Activated T-helper 2 cell treated with anti-CD3 and anti-CD28 coated beads, Interferon-gamma antibody, Interleukin-2, Interleukin-4, amounts not matched to agents 10 μg/mL and 5 μg/mL and 100 μg/mL, durations not matched to agents 14 hours and 24 hours and 36 hours (primary cell): ENCODE measurements at regions not wholly inside any gene's neighbourhood (a gene's known extent, or its start where the extent isn't known, plus 50 kb on each side); places are given as distances from the start of the nearest gene placed in this dataset.
"Not testable (repeated sequence)": the region's sequence is repeated elsewhere in the genome, so short reads cannot be mapped to it uniquely, and the experiment has no call there.

Source experiments
- DNase-seq: peaks from one replicate; pipeline ENCODE4 v3.0.0; 2021; ENCODE audit warnings: low spot score
- H3K27ac Mint-ChIP-seq: one replicate; pipeline ENCODE4 v1.8.0; 2021; ENCODE audit warnings: mixed read lengths
- H3K27me3 Mint-ChIP-seq: one replicate; pipeline ENCODE4 v1.8.0; 2021; ENCODE audit warnings: low read depth, mixed read lengths
- H3K36me3 Mint-ChIP-seq: one replicate; pipeline ENCODE4 v1.8.0; 2021; ENCODE audit warnings: low read depth, mixed read lengths
- H3K4me1 Mint-ChIP-seq: one replicate; pipeline ENCODE4 v1.8.0; 2021; ENCODE audit warnings: low read depth, mixed read lengths
- H3K4me3 Mint-ChIP-seq: one replicate; pipeline ENCODE4 v1.8.0; 2021; ENCODE audit warnings: low read depth, mild to moderate bottlenecking, moderate library complexity, mixed read lengths
- H3K9me3 Mint-ChIP-seq: one replicate; pipeline ENCODE4 v1.8.0; 2021; ENCODE audit warnings: mixed read lengths
- intact Hi-C: fragments of 100-400 bp; cut with micrococcal nuclease; formaldehyde crosslinking; loops from one replicate; pipeline ENCODE4 v1.15.1; 2023

- DNase-seq, result no peak
- Mint-ChIP-seq H3K4me1 (no peaks in the 10 kb centered on the region), H3K9me3 (peaks cover 33% of the 10 kb centered on the region), H3K4me3 (no peak overlapping the region), H3K27ac (no peak overlapping the region), H3K27me3 (no peaks in the 10 kb centered on the region), H3K36me3 (no peaks in the 10 kb centered on the region)
- intact Hi-C loops, result no loop called here
These were observed 610.2 kb downstream of the DSC3 start for GRCh38 chr18:30432349-30432748.

DNA sequence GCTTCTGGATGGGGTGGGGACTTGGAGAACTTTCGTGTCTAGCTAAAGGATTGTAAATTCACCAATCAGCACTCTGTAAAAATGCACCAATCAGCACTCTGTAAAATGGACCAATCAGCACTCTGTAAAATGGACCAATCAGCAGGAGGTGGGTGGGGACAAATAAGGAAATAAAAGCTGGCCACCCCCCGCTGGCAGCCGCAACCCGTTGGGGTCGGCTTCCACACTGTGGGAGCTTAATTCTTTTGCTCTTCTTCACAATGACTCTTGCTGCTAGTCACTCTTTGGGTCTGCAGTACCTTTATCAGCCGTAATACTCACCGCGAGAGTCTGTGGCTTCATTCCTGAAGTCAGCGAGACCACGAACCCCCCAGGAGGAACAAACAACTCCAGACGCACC lies 623.1 kb downstream of the DSC3 start:
- peaks cover 45% of the 10 kb centered on the region for H3K9me3 Mint-ChIP-seq
- DNase-seq, H3K4me1 Mint-ChIP-seq, H3K27me3 Mint-ChIP-seq, intact Hi-C loops, H3K36me3 Mint-ChIP-seq, H3K27ac Mint-ChIP-seq, H3K4me3 Mint-ChIP-seq: not testable (repeated sequence)

GRCh38 chr18:30415903-30416302 lies 626.6 kb downstream of the DSC3 start:
- H3K27me3 Mint-ChIP-seq, result no peaks in the 10 kb centered on the region
- DNase-seq, result no peak
- no peaks in the 10 kb centered on the region for H3K4me1 Mint-ChIP-seq
- H3K4me3 Mint-ChIP-seq, result no peak overlapping the region
- intact Hi-C loops, result no loop called here
- peaks cover 37% of the 10 kb centered on the region for H3K9me3 Mint-ChIP-seq
- no peak overlapping the region for H3K27ac Mint-ChIP-seq
- no peaks in the 10 kb centered on the region for H3K36me3 Mint-ChIP-seq

GRCh38 chr18:30409120-30409519 lies 633.4 kb downstream of the DSC3 start:
- Mint-ChIP-seq H3K4me1 (no peaks in the 10 kb centered on the region), H3K36me3 (no peaks in the 10 kb centered on the region), H3K27me3 (no peaks in the 10 kb centered on the region), H3K4me3 (no peak overlapping the region), H3K27ac (no peak overlapping the region), H3K9me3 (peaks cover 17% of the 10 kb centered on the region)
- DNase-seq, result no peak
- intact Hi-C loops, result no loop called here

- intact Hi-C loops, result no loop called here
- no peak overlapping the region for H3K4me3 Mint-ChIP-seq
- no peaks in the 10 kb centered on the region for H3K27me3 Mint-ChIP-seq
- DNase-seq, result no peak
- H3K9me3 Mint-ChIP-seq, result peaks cover 27% of the 10 kb centered on the region
- no peaks in the 10 kb centered on the region for H3K36me3 Mint-ChIP-seq
- H3K27ac Mint-ChIP-seq, result no peak overlapping the region
- H3K4me1 Mint-ChIP-seq, result no peaks in the 10 kb centered on the region
These were observed 635.8 kb downstream of the DSC3 start for GRCh38 chr18:30406728-30407127.

- Mint-ChIP-seq H3K9me3 (peaks cover 32% of the 10 kb centered on the region), H3K36me3 (no peaks in the 10 kb centered on the region), H3K27me3 (no peaks in the 10 kb centered on the region), H3K4me1 (no peaks in the 10 kb centered on the region), H3K27ac (no peak overlapping the region), H3K4me3 (no peak overlapping the region)
- intact Hi-C loops, result no loop called here
- DNase-seq, result no peak
These were observed 637.5 kb downstream of the DSC3 start for GRCh38 chr18:30405038-30405437.

DNA sequence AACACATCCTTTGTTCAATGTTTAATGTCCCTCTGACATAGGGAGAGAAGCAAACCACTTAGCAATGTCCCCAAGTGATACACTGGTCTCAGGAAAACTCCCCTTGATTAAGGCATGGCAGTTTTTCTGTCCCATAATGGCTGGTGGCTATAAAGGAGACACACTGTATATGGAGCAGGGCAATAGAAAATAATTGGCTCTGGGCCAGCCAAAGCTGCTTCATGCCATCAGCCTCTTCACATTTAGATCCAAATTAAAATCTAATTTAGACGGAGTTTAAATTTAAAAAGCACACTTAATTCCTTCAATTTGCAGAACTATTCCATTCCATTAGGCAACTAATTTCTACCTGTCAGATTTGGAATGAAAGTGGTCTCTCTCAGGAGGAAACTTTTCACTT lies 638.1 kb downstream of the DSC3 start:
- no peaks in the 10 kb centered on the region for H3K27me3 Mint-ChIP-seq
- no peak overlapping the region for H3K4me3 Mint-ChIP-seq
- no peak for DNase-seq
- no peaks in the 10 kb centered on the region for H3K36me3 Mint-ChIP-seq
- no peak overlapping the region for H3K27ac Mint-ChIP-seq
- H3K9me3 Mint-ChIP-seq, result peaks cover 33% of the 10 kb centered on the region
- no peaks in the 10 kb centered on the region for H3K4me1 Mint-ChIP-seq
- intact Hi-C loops, result no loop called here

DNA sequence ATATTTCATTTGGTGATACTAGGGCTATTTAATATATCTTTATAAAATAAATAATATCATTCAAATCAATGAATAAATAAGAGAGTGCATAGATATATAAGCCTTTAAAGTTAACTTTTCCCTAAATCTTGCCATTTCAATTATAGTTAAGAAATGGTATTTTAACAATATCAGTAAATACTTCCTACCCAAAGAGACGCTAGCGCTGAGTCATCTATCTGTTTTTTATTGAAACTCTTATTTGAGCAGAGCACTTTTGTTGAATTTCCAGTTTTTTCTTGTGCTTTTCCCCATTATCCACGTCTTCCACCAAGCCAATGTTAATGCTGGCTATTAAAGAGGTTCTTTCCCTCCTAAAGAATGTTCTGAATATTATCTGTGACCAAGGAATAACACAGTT lies 639.3 kb downstream of the DSC3 start:
- H3K4me1 Mint-ChIP-seq, result no peaks in the 10 kb centered on the region
- no peak for DNase-seq
- no peak overlapping the region for H3K27ac Mint-ChIP-seq
- no peaks in the 10 kb centered on the region for H3K36me3 Mint-ChIP-seq
- no peaks in the 10 kb centered on the region for H3K27me3 Mint-ChIP-seq
- intact Hi-C loops, result no loop called here
- peaks cover 35% of the 10 kb centered on the region for H3K9me3 Mint-ChIP-seq
- no peak overlapping the region for H3K4me3 Mint-ChIP-seq

DNA sequence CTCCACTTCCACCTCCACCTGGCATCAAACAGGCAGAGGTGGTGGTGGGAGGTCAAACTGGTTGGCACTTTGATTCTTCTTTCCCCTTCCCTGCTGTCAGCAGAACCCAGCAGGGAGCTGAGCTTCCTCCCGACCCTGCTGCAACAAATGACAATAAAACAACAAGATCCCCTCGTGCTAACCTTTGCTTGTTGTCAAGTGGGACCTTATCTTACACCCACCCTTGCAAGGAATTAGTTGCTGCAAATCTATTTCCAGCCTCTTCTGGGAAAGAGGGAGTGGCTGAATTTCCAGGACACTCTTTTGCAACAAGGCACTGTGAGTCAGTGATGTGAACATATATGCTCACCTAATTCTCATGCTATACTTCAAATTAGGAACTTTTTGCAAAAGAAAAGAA lies 655.1 kb downstream of the DSC3 start:
- DNase-seq, result no peak
- Mint-ChIP-seq H3K4me1 (no peaks in the 10 kb centered on the region), H3K27me3 (no peaks in the 10 kb centered on the region), H3K27ac (no peak overlapping the region), H3K4me3 (no peak overlapping the region), H3K9me3 (peaks cover 20% of the 10 kb centered on the region), H3K36me3 (no peaks in the 10 kb centered on the region)
- intact Hi-C loops, result no loop called here

GRCh38 chr18:30386624-30387023 lies 655.9 kb downstream of the DSC3 start:
- Mint-ChIP-seq H3K9me3 (peaks cover 20% of the 10 kb centered on the region), H3K27ac (no peak overlapping the region), H3K4me1 (no peaks in the 10 kb centered on the region), H3K27me3 (no peaks in the 10 kb centered on the region), H3K4me3 (no peak overlapping the region), H3K36me3 (no peaks in the 10 kb centered on the region)
- no peak for DNase-seq
- intact Hi-C loops, result no loop called here

- intact Hi-C loops, result no loop called here
- Mint-ChIP-seq H3K27me3 (no peaks in the 10 kb centered on the region), H3K4me1 (no peaks in the 10 kb centered on the region), H3K9me3 (peaks cover 23% of the 10 kb centered on the region), H3K27ac (no peak overlapping the region), H3K4me3 (no peak overlapping the region), H3K36me3 (no peaks in the 10 kb centered on the region)
- no peak for DNase-seq
These were observed 656.9 kb downstream of the DSC3 start for GRCh38 chr18:30385684-30386083.

DNA sequence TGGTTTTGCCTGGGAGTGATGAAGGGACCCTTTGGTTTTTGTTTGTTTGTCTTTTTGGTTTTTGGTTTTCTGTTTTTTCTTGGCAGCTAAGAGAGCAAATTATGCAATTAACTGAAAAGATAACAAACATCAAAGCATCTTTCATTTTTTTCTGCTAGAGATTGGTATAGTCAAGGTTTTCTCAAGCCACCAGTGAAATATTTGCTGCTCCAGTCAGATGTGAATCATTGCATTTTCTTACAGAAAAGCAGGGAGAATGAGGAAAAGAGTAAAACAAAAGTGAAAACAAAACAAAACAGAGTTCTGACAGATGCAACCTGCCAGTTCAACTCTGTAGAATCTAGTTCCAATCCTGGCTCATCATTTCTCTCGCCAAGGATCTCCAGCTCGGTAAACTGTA lies 660.7 kb downstream of the DSC3 start:
- no peak for DNase-seq
- H3K27ac Mint-ChIP-seq, result no peak overlapping the region
- no peaks in the 10 kb centered on the region for H3K36me3 Mint-ChIP-seq
- no peaks in the 10 kb centered on the region for H3K4me1 Mint-ChIP-seq
- H3K4me3 Mint-ChIP-seq, result no peak overlapping the region
- peaks cover 30% of the 10 kb centered on the region for H3K9me3 Mint-ChIP-seq
- intact Hi-C loops, result no loop called here
- H3K27me3 Mint-ChIP-seq, result no peaks in the 10 kb centered on the region

DNA sequence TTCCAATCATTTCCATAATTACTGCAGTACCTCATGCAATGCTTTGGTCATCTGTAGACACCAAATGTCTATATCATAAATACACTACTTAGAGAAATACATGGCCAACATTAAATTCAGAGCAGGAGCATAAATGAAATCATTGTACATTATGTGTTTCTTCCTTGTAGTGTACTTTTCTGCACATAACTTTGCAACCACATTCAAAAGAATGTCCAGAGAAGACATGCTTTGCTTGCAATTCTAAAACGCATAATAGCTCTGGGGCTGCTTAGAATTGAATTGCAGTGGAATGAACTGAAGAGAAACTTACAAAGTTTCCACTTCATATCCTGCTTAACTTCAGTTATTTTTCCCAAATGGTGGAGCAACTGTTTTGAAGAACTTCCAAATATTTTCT lies 664.4 kb downstream of the DSC3 start:
- no peak overlapping the region for H3K4me3 Mint-ChIP-seq
- peaks cover 38% of the 10 kb centered on the region for H3K9me3 Mint-ChIP-seq
- H3K27ac Mint-ChIP-seq, result no peak overlapping the region
- intact Hi-C loops, result no loop called here
- no peaks in the 10 kb centered on the region for H3K27me3 Mint-ChIP-seq
- no peaks in the 10 kb centered on the region for H3K36me3 Mint-ChIP-seq
- no peaks in the 10 kb centered on the region for H3K4me1 Mint-ChIP-seq
- DNase-seq, result no peak

DNA sequence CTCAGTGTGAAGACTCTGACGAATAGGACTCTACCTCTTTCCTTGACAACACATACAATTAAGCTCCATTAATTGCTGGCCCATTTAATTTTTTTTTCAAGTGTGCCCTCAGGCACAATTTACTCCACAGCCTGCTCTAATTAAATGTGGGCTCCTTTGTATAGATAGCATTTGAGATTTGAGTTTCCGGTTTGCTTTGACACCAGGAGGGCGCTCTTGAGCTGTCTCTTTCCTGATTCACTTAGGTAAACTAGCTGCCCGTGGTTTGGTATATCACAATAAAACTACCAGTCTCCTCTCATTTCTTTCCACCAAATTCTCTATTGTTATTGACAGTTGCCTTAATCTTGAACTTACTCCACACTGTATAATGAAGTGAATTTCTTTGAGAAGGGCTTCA lies 666.0 kb downstream of the DSC3 start:
- Mint-ChIP-seq H3K4me1 (no peaks in the 10 kb centered on the region), H3K4me3 (no peak overlapping the region), H3K36me3 (no peaks in the 10 kb centered on the region), H3K9me3 (peaks cover 33% of the 10 kb centered on the region), H3K27me3 (no peaks in the 10 kb centered on the region), H3K27ac (no peak overlapping the region)
- no peak for DNase-seq
- intact Hi-C loops, result no loop called here
